HUES6 (cell line): ENCODE measurements at regions not wholly inside any gene's neighbourhood (a gene's known extent, or its start where the extent isn't known, plus 50 kb on each side); places are given as distances from the start of the nearest gene placed in this dataset.
"Not testable (repeated sequence)": the region's sequence is repeated elsewhere in the genome, so short reads cannot be mapped to it uniquely, and the experiment has no call there.

Experiments used
- H3K27ac ChIP-seq: 2 replicates; pipeline ENCODE4 v1.7.0; 2013; ENCODE audit warnings: low read depth, mild to moderate bottlenecking, low read length, inconsistent platforms
- H3K27me3 ChIP-seq: 2 replicates; pipeline ENCODE4 v1.6.1; 2013; ENCODE audit warnings: low read length; ENCODE audit not compliant: control insufficient read depth, insufficient read depth
- H3K36me3 ChIP-seq: 2 replicates; pipeline ENCODE4 v1.6.1; 2013; ENCODE audit warnings: low read length; ENCODE audit not compliant: control insufficient read depth, insufficient read depth
- H3K4me1 ChIP-seq: 2 replicates; pipeline ENCODE4 v1.6.1; 2013; ENCODE audit warnings: low read length; ENCODE audit not compliant: control insufficient read depth, insufficient read depth
- H3K4me3 ChIP-seq: 2 replicates; pipeline ENCODE4 v1.5.1; 2013; ENCODE audit warnings: low read depth, low read length
- H3K9ac ChIP-seq: one replicate; pipeline ENCODE4 v1.6.1; 2013; ENCODE audit warnings: mild to moderate bottlenecking, low read length
- H3K9me3 ChIP-seq: 2 replicates; pipeline ENCODE4 v1.6.1; 2013; ENCODE audit warnings: low read depth, low read length; ENCODE audit not compliant: control insufficient read depth, insufficient read depth

DNA sequence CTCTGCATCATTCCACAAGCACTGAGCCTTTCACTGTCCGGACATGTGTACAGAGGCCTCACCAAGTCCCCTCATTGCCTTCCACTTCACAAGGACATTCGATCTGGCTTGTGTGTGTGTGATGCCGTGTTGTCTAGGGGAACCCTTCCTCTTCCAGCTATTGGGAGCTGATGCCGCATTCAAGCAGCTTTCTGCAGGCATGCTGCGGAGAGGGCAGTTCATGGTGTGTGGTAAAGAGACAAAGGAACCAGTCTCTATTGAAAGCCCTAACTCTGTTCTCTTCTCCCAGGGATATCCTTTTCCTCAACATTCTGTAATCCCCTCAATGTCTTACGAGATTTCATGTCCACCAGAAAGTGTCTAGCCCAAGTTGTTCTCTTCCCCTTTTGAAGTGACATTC, 141.6 kb downstream of the ALOX5 start:
- Histone ChIP-seq H3K4me3 (no peak overlapping the region), H3K9ac (no peak overlapping the region), H3K36me3 (no peaks in the 10 kb centered on the region), H3K27ac (no peak overlapping the region), H3K9me3 (peaks cover 7% of the 10 kb centered on the region; the same call in 1 of the 2 replicates), H3K27me3 (no peaks in the 10 kb centered on the region), H3K4me1 (peaks cover 16% of the 10 kb centered on the region)

DNA sequence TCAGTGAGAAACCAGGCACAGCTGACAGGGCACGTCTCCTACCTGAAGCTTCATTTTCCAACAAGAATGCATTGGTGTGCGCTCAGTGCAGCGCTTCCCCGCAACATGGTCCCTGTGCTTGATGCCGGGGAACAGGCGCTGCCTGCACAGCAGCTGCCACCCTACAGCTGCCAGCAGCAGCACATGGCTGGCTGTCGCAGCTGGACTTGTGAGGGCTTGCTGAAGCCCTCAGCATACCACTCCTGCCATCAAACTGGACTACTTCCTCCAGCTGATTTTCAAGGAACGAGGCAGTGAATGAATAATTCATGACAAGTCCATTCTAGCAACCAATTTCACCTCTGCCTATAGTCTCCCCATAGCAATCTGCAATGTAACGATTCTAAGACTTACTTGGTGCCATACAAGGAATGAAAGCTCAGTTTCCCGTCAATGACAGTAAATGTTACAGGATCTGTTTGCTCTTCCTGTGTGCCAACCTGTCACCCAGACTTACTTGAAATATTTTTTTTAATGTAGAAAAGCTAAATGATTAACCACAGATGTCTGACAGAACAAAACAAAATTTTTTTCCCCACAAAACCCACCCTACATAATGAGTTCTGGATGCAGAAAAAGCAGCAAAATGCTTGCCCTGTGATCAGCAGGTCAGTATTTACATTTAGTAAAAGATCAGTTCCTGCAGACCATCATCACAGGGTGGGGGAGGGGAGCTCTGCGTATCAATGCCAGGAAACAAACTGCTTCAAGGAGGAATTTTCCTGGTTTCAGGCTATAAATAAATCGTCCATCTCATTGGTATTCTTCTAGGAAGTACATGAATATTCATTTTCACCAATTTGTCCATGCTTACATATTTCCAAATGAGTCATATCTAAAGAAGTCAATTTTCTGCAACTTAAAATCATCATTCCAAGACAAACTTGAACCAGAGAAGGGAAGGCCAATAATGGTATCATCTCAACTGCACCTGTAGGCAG, 140.6 kb downstream of the ALOX5 start:
- Histone ChIP-seq H3K36me3 (no peaks in the 10 kb centered on the region), H3K9ac (no peak overlapping the region), H3K4me1 (peaks cover 16% of the 10 kb centered on the region), H3K27ac (no peak overlapping the region), H3K9me3 (peaks cover 7% of the 10 kb centered on the region; the same call in 1 of the 2 replicates), H3K4me3 (no peak overlapping the region), H3K27me3 (no peaks in the 10 kb centered on the region)

GRCh38 chr10:45513551-45513950, 139.5 kb downstream of the ALOX5 start:
- H3K9me3 ChIP-seq: peaks cover 7% of the 10 kb centered on the region; the same call in 1 of the 2 replicates
- H3K27me3 ChIP-seq: no peaks in the 10 kb centered on the region
- H3K36me3 ChIP-seq: no peaks in the 10 kb centered on the region
- no peak overlapping the region for H3K4me3 ChIP-seq
- H3K4me1 ChIP-seq: peaks cover 16% of the 10 kb centered on the region
- no peak overlapping the region for H3K9ac ChIP-seq
- no peak overlapping the region for H3K27ac ChIP-seq

DNA sequence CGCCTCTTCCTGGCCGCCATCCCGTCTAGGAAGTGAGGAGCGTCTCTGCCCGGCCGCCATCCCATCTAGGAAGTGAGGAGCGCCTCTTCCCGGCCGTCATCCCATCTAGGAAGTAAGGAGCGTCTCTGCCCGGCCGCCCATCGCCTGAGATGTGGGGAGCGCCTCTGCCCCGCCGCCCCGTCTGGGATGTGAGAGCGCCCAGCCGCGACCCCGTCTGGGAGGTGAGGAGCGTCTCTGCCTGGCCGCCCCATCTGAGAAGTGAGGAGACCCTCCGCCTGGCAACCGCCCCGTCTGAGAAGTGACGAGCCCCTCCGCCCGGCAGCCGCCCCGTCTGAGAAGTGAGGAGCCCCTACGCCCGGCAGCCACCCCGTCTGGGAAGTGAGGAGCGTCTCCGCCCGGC, 137.9 kb downstream of the ALOX5 start:
- H3K9ac ChIP-seq, H3K9me3 ChIP-seq, H3K27me3 ChIP-seq, H3K4me3 ChIP-seq, H3K27ac ChIP-seq, H3K36me3 ChIP-seq: not testable (repeated sequence)
- peaks cover 16% of the 10 kb centered on the region for H3K4me1 ChIP-seq

GRCh38 chr10:45509491-45509890, 135.5 kb downstream of the ALOX5 start:
- Histone ChIP-seq H3K27me3 (no peaks in the 10 kb centered on the region), H3K36me3 (no peaks in the 10 kb centered on the region), H3K27ac (no peak overlapping the region), H3K9ac (no peak overlapping the region), H3K4me1 (peaks cover 3% of the 10 kb centered on the region; the same call in 1 of the 2 replicates), H3K9me3 (peaks cover 7% of the 10 kb centered on the region; the same call in 1 of the 2 replicates), H3K4me3 (no peak overlapping the region)

- H3K27me3 ChIP-seq: no peaks in the 10 kb centered on the region
- H3K9ac ChIP-seq: no peak overlapping the region
- H3K4me1 ChIP-seq: no peaks in the 10 kb centered on the region
These were observed 131.3 kb downstream of the ALOX5 start for GRCh38 chr10:45505311-45505710.

GRCh38 chr10:45502458-45502857, 128.4 kb downstream of the ALOX5 start:
- no peak overlapping the region for H3K9ac ChIP-seq
- no peaks in the 10 kb centered on the region for H3K4me1 ChIP-seq
- no peak overlapping the region for H3K4me3 ChIP-seq
- H3K9me3 ChIP-seq: no peaks in the 10 kb centered on the region
- no peaks in the 10 kb centered on the region for H3K36me3 ChIP-seq
- no peaks in the 10 kb centered on the region for H3K27me3 ChIP-seq
- no peak overlapping the region for H3K27ac ChIP-seq

More at GRCh38 chr10:45505311-45505710, 131.3 kb downstream of the ALOX5 start:
- Histone ChIP-seq H3K9me3 (no peaks in the 10 kb centered on the region), H3K27ac (no peak overlapping the region), H3K4me3 (no peak overlapping the region), H3K36me3 (no peaks in the 10 kb centered on the region)

- no peaks in the 10 kb centered on the region for H3K27me3 ChIP-seq
- no peaks in the 10 kb centered on the region for H3K4me1 ChIP-seq
- no peaks in the 10 kb centered on the region for H3K36me3 ChIP-seq
- no peak overlapping the region for H3K9ac ChIP-seq
- no peak overlapping the region for H3K27ac ChIP-seq
- H3K4me3 ChIP-seq: no peak overlapping the region
- H3K9me3 ChIP-seq: no peaks in the 10 kb centered on the region
These were observed 127.8 kb downstream of the ALOX5 start for GRCh38 chr10:45501791-45502190.

DNA sequence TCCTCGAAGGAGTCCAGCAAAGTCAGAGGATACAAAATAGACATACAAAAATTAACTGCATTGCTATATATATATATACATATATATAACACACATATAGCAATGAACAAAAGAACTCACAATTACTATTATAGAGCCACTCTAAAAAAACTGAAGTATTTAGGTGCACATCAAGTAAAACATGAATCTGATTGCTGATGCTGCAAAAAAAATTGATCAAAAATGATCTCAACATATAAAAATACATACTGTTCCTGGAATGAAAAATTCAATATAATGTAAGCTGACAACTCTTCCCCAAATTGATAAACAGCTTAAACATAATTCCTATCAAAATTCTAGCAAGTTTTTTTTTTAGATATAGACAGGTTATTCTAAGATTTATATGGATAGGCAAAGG, 126.8 kb downstream of the ALOX5 start:
- no peak overlapping the region for H3K9ac ChIP-seq
- H3K27ac ChIP-seq: no peak overlapping the region
- no peaks in the 10 kb centered on the region for H3K36me3 ChIP-seq
- H3K4me3 ChIP-seq: no peak overlapping the region
- H3K9me3 ChIP-seq: no peaks in the 10 kb centered on the region
- H3K27me3 ChIP-seq: no peaks in the 10 kb centered on the region
- no peaks in the 10 kb centered on the region for H3K4me1 ChIP-seq

DNA sequence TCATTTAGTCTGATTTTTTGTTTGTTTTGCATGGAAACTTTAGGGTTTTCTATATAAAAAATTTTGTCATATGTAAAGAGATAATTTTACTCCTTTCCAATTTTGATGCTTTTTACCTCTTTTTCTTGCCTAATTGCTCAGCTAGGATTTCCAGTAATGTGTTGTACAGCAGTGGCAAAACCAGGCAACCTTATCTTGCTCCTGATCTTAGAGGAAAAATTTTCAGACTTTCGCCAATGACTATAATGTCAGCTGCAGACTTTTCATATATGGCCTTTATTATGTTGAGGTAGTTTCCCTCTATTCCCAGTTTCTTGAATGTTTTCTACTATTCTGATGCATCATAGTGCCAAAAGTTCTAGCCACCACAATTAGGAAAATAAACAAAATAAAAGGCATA, 126.3 kb downstream of the ALOX5 start:
- H3K36me3 ChIP-seq: no peaks in the 10 kb centered on the region
- H3K27me3 ChIP-seq: no peaks in the 10 kb centered on the region
- peaks cover 2% of the 10 kb centered on the region; the same call in 1 of the 2 replicates for H3K9me3 ChIP-seq
- no peaks in the 10 kb centered on the region for H3K4me1 ChIP-seq
- no peak overlapping the region for H3K9ac ChIP-seq
- no peak overlapping the region for H3K27ac ChIP-seq
- no peak overlapping the region for H3K4me3 ChIP-seq

DNA sequence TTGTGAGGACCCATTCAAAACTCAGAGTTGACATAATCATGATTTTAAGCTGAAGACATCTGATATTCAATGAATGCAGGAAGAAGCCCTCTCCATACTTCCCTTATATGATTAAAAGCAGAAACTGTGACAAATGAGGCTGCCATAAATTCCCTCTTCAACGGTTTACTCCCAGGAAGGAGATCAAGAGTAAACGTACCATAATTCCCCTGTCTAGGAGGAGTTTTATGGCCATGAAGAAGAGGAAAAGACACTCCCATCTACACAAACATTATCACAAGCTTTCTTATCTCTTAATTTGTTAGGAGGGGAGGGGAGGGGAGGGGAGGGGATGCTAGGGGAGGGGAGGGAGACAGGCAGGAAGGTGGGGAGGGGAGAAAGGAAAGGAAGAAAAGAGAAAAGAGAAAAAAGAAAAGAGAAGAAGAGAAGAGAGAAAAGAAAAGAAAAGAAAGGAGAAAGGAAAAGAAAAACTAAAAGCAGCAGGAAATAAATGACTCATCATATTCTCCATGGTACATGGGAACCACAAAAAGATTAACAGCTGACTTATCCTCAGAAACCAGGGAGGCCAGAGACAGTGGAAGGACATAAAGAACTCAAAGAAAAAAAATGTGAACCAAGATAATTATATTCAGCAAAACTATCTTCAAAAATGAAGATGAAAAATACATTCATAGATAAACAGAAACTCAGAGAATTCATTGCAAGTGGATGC, 121.6 kb downstream of the ALOX5 start:
- Histone ChIP-seq H3K4me1 (no peaks in the 10 kb centered on the region), H3K36me3 (no peaks in the 10 kb centered on the region), H3K27me3 (no peaks in the 10 kb centered on the region), H3K9ac (no peak overlapping the region), H3K9me3 (peaks cover 11% of the 10 kb centered on the region), H3K27ac (no peak overlapping the region), H3K4me3 (no peak overlapping the region)
